ENCODE measurements at regions not wholly inside any gene's neighbourhood (a gene's known extent, or its start where the extent isn't known, plus 50 kb on each side); places are given as distances from the start of the nearest gene placed in this dataset.

DNA sequence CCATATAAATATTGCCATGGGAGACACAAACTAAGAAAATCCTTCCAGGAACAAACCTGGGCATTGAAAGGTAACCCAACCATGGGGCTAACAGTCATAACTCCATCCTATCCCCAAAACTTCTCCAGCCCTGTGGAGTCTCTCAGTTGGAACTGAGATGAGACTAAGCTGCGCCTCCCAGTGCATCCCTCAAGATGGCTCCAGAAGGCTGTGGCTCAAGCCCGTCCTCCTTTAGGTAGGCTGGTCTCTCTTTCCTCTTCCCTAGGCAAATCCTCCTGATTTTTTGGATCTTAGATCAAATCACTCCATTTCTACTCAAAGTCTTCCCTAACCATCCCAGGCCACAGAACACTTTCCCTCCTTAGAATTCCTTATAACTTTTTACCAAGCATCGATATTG is 364.3 kb upstream of the CCDC196 start:
- DNase-seq, result no peak

DNA sequence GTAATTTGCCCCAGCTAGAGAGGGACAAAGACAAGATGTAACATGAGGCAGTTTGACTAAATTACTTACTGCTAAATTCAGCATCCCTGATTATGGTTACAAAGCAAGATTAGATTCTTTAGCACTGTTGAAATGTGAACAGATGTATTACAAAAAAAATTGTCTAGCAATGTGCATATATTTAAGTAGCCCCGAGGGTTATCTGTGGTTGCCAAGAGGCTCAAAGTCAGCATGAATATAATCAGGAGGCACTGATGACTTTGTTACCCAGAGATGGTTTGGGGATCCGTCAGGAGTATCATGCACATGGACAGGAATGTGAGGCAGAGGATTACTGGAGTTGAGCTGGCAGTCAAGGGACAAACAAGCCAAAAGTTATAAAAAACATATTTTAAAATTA is 356.9 kb upstream of the CCDC196 start:
- DNase-seq, result no peak

DNA sequence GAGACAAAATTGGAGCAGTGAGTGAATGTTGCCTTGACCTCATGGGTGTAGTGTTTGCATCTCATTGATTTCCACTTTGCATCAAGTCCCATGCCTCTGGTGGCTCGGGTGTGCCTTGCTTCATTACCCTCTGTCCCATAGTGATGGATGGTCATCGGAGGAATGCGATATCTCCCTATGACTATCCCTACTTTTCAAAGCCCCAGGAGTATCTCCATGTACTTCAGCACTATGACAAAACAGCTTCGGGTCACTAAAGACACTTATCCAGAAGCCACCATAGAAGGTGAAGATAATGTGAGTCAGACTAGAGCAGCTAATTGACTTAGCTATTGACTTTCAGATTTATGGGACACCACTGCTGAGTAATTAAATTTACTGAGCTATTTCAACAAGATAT is 355.1 kb upstream of the CCDC196 start:
- no peak for DNase-seq

DNA sequence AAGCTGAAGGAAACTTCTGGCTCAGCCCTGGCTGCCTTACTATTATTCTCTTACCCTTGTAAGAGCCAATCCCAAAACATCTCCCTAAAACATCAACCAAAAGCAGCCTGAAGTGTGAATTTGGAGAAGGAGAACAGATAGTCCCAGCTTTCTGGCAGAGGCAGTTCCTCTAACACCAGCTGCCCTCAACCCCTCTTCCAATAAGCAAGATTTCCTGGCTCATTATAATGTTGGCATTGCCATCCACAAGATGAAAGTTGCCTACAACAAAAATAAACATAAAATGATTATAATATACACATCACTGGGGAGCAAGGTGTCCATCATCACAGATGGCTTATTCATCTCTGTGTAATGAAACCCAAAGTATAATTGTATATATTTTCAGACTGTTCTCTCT is 352.5 kb upstream of the CCDC196 start:
- no peak for DNase-seq

DNA sequence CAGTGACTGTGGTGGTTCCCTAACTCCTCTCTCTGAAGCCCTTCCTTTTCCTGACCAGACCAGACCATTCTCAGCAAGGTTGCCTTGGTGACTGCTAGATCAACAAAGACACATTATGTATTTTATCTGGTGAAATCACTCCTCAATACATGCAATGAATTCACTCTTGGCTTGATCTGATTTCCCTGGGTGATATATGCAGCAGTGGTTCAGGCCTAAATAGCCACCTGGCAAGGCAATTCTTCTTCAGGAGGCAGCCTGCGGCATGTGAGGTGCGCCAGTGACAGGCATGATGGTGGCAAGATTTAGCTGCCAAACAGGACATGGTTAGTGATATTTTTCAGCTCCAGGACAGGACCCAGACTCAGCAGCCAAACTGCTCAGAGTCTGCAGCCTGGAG is 350.3 kb upstream of the CCDC196 start:
- DNase-seq, result no peak

DNA sequence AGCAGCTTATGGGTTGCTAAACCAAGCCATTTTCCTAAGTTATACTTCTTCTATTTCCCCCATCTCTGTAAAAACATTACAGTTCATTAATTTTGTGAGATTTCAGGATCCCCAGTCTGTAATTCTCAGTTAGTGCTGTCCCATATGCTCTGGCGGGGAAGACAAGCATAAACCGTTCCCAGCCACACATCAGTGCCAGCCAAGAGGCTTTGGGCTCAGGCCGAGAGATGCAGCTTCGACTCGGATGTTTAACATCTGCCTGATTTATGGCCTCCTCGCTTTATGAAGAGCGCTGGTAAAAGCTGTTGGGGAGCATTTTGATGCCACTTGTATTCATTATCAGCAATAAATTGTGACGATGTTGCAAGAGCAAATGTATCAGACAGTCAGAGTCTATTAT is 349.1 kb upstream of the CCDC196 start:
- DNase-seq, result no peak

DNA sequence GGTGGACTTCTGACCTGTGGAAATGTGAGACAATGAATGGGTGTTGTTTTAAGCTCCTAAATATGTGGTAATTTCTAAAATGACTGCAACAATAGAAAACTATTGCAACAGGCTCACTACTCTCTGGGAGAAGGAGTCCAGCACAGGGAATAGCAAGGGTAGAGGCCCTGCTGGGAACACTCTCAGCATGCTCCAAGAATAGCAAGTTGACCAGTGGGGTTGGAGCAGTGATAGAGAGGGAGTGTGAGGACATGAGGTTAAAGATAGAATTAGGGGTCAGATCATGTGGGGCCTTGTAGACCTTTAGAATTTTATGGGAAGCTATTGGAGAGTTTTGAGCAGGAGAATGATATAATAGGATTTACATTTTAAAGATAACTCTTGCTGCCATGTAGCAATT is 346.7 kb upstream of the CCDC196 start:
- DNase-seq, result no peak

DNA sequence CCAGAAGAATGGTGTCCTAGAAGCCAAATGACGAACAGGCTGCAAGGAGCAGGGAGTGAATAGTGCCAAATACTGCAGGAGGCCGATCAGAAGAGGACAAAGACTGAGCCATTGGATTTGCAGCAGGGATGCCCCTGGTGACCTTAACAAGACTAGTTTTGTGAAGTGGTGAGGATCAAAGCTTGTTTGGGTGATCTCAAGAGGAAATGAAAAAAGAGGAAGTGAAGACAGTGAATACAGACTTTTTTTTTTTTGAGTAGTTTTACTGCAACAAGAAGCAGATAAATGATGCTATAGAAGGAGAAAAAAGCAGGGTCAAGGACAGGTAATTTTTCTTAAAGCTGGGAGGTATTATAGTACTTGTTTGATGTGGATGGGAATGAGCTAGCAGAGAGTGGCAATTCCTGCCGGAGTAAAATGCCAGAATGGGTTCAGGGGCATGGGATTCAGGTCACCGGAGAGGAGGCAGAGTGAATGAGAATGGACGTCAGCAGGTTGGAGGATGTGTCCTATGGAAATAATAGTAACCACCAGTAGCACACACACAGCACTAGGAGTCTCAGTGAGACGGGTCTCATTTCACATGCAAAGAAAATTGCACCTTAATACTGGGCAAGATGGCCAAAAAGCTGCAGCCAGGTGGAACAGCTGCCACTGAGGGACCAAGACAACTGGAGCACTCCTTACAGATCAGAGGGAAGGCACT is 345.8 kb upstream of the CCDC196 start:
- DNase-seq, result no peak

DNA sequence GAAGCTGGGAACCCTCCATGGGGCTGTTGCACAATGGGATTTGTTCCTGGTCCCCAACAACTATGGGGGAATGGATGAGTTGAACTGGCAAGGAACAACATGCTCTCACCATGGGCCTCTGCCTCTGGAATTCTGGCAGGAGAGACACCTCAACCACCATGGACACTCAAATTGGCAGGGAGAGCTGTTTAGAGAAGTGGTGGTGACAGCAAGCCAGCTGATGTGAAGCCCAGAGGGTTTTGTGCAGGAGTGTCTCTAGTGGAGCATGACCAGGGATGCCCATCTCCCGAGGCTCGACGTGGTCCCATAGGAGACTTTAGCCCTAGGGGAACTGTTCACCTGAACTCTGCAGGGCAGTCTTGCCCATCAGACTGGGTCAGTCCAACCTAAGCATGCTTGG is 345.2 kb upstream of the CCDC196 start:
- DNase-seq, result no peak

DNA sequence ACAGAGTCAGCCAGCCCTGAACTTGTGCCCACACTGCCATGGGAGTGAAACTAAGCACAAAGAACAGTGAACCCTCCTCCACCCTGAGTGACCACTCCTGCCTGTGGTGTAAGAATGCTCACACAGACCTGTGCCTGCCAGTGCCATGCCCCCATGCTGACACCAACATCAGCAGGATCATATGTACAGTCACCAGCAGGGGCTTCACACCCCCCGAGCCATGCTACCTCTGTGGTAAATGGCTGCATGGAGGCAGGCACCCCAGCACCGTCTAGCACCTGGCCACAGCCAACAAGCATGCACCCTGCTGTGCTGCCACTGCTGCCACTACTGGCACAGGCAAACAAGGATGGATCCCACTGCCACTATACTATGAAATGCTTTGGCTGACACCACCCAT is 344.4 kb upstream of the CCDC196 start:
- no peak for DNase-seq

DNA sequence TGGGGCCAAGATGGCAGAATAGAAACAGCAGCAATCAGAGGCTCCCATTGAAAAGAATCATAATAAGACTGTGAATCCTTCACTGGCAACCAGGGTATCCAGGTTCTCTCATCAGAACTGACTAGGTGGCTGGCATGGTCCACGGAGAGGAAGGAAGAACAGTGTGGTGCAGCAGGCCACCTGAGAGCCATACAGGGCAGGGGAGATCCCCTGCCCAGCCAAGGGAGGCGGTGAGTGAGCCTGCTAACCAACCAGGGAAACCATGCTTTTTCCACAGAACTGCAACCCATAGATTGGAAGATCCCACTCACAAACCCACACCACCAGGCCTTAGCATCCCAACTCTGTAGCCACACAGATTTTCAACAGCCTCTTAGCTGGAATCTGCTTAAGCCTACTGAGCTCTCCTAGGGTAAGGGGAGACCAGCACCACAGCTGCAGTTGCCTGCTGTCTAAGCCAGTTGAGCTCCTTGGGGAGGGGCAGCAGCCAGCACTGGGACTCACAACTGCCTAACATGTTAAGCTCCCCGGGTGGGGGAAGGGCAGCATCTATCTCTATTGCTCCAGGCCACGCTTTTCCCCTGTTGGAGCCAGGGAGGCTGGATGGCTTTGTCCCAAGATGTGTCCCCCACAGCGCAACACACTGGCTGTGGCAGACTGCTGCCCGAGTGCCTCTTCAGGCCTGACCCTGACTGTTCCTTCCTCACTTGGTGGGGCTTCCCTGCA is 342.6 kb upstream of the CCDC196 start:
- DNase-seq, result no peak

DNA sequence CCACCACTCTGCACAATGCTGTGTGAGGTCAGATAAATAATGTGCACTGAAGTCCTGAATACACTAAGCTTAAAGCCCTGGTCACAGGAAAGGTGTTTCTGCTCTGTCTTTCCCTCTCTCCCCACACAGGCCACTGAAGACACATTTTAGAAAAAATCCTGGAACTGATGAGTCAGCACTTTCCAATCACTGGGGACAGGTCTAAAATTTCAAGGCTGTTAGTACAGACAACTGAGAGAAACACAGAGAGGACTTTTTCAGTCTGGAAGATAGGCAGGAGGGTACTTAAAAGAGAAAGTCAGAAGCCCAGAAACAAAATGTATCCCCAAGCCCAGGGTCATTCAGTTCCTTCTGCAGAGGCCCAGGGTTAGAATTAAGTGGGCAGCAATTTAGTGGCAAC is 333.9 kb upstream of the CCDC196 start:
- no peak for DNase-seq

DNA sequence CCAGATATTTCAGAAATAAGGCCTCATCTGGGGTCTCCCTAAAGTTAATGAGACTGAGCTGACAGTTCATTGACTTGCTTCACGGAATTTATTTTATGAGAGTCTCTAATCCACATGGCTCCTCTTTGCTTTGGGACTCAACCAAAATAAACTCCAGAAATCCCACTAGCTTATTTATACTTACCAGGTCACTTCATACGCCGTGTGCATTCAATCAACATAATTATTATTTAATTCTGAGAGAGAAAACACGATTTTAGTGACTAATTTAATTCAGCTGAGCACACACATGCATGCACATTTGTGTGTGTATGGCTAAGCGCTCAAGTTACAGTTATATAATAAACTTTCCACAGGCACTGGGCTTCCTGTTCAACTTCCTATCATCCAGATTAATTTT is 333.4 kb upstream of the CCDC196 start:
- DNase-seq, result no peak

DNA sequence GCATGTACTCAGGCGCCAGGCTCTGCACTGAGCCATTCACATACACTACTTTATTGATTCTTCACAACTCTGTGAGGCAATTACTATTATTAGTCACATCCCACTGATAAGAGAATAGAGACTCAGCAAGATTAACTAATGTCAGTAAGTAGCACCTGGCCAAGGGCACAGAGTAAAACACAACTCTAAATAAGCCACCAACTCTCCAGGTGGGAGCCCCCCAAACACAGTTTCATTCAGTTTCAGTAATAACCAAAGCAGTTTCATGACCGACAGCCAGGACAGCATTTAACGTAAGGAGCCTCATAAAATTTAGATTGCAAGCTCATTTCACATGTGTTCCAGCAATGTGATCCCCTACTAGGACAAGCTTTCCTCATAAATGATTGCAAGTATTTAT is 323.1 kb upstream of the CCDC196 start:
- no peak for DNase-seq

DNA sequence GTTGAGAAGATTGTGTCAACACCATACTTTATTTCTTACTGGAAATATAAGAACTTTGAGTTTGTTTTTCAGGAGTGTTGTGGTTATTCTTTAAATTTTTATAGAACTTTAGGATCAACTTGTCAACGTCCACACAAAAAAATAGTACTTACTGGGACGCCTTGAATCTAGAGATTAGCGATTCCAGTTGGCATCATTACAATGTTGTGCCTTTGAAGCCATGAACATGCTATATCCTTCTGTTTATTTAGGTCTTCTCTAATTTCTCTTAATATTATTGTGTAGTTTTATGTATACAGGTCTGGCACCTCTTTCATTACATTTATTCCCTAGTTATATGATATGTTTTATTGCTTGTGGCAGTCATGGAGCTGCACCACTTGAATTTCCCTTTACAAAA is 320.8 kb upstream of the CCDC196 start:
- no peak for DNase-seq

DNA sequence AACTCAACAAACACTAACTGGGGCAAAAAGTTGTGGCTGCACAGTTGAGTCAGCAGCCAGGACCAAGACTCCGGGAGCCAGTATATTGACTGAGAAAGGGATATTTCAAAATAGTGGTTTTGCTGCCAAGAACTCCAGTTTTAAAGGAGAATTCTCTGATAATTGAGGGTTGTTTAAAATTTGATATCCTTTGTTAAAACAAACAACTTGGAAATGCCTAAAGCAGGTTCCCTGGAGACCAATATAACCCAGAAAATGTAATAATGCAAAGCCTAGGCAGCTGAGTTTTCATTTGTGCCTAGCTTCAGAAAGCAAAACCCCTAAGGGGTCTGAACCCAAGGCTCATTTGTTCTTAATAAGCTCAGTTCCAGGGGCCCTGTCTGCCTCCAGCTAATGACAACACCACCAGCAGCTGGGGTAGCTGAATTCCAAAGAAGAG is 311.7 kb upstream of the CCDC196 start:
- DNase-seq, result no peak

DNA sequence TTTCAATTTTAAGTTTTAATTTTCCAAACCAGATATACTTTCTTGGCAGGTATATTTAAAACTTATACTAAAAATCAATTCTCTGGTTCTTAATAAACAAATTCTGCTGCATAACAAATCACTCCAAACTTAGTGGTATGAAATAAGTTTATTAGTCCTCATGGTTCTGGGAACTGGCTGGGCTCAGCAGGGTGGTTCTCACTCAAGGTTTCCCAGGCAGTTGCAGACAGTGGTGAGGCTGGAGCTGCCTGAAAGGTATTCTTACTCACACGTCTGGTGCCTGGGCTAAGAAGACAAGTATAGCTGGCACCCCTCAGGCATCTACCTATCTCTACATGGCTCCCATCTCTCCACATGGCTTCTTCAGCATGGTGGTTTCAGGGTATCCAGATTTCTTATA is 308.2 kb upstream of the CCDC196 start:
- DNase-seq, result no peak

DNA sequence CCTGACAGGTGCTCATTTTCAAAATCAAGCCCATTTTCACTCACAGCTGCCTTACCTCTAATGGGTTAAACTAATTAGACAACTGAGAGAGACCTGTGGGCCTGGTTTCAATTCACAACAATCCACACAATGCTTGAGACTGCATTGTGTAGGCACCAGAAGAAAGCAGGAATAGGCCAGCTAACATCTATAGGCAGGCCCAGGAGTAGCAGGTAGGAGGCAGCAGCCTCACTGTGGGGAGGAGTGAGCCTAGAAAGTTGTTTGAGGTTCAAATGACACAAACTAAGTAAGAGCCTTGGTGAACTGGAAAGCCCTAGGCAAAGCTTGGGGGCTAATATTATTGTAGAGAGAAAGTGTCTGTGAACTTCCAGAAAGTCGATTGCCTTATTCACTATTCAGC is 289.5 kb upstream of the CCDC196 start:
- DNase-seq, result no peak

DNA sequence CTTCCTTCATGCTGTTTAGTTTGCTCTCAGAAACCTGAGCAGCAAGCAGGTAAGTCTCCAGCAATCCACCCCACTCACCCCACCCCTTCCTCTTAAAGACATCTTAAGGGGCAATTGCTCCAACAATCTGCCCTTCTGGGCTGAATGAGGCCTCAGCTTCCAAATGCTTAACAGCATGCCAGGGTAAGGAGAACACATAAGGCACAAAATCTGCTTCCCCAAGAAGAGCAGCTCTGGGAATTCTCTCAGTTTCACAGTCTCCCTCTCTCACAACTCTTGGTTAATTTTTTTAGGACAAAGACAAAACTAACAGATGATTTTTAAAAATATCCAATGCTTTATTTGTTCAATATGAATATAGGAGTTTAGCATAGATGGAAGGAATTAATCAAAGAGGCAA is 288.9 kb upstream of the CCDC196 start:
- DNase-seq, result no peak

DNA sequence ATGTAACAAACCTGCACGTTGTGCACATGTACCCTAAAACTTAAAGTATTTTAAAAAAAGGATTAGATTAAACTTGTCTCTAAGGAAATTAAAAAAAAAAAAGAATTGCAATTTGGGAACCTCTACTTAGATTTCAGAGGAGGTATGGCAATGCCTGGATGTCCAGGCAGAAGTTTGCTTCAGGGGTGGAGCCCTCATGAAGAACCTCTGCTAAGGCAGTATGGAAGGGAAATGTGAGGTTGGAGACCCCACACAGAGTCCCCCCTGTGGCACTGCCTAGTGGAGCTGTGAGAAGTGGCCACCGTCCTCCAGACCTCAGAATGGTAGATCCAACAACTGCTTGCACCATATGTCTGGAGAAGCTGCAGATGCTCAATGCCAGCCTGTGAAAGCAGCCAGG is 279.6 kb upstream of the CCDC196 start:
- DNase-seq, result no peak

DNA sequence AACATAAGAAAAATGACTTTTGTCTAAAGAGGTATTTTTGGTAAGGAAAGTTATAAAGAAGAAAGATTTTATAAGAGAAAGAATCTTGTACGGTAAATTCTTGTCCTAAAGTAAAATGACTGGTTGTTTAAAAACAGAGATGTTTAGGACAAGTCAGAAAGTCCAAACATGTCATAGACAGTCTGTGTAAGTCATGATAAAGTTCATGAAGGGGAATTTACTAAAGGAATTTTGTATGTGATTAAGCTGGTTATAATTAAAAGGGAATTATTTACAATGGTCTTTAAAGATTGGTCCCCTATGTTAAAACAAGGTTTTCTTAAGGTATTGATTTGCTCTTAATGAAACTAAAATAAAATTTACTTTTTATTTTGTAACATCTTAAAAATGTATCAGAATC is 269.4 kb upstream of the CCDC196 start:
- no peak for DNase-seq

DNA sequence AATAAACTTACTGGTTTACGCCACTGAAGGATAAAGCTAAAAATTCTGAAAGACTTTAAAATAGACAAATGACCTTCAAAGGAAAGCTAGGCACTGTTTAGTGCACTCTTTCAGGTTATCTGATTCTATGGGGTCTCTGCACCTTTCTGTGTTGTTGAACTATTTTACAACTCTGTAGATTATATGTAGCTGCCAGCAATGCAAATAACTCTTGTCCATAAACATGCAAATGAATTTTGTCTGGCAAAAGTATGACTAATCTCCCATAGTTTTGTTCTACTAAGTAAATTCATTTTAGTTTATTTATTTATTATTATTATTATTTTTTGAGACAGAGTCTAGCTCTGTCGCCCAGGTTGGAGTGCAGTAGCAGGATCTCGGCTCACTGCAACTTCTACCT is 266.3 kb upstream of the CCDC196 start:
- DNase-seq, result no peak

DNA sequence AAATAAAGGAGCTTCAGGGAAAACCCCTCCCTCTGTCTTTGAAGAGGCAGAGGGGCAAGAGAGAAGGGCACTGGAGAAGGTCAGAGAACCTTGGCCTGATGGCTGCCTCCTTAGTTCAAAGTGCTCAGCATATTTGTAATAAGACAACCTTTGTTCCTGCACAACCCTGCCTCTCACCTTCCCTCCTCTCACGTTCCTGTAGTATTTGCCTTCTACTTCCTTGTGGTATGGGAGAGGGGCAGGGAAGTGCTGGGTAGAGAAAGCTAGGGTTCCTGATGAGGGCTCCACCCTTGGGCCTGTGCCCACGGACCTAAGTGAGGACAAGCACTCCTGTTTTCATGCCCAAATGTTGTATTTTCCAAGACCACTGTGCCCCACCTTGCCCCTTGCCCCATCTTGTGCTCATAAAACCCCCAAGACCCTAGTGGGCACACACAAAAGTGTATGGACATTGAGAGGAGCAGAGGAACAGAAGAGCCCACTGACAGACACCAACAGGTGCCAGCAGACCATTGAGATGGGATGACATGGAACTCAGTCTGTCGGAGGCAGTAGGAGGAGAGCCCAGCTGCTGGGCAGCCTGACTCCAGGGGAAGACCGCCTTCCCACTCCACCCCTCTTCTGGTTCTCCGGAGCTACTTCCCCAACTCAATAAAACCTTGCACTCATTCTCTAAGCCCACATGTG is 261.5 kb upstream of the CCDC196 start:
- no peak for DNase-seq

DNA sequence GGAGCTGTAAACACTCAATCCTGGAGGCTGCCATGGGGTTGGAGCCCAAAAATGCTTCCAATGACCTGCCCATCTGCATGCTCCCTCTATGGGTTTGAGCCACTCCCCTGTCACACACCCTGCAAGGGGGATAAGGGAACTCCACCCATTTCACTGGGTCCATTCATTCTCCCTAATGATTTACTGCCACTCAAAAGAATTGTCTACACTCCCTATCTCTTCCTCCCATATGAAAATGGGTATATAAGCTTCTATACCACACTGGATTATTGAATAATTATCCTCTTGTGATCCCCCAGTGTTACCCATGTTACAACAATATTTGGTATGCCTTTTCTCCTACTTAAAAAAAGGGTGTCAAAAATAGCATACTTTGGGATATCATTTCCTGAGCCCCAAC is 260.8 kb upstream of the CCDC196 start:
- DNase-seq, result no peak

Measured in activated naive CD4-positive, alpha-beta T cell treated with anti-CD3 and anti-CD28 coated beads, Interleukin-2, amount 50 U/mL, for 16 hours (primary cell).